PC-3 (cell line): ENCODE measurements at regions not wholly inside any gene's neighbourhood (a gene's known extent, or its start where the extent isn't known, plus 50 kb on each side); places are given as distances from the start of the nearest gene placed in this dataset.

ENCODE experiments used
- EZH2 ChIP-seq: fragments of 300-600 bp; sonication (generic); IDR thresholded peaks from one replicate; pipeline ENCODE4 v1.6.1; 2017; ENCODE audit warnings: antibody characterized with exemption, mild to moderate bottlenecking, low read length; ENCODE audit not compliant: unreplicated experiment
- TF ChIP-seq, protein P1 (sequence below): fragments of 300-600 bp; sonication (generic); conservative IDR thresholded peaks from 2 replicates; pipeline ENCODE4 v1.5.1; 2017; ENCODE audit warnings: antibody characterized with exemption, low read depth, mild to moderate bottlenecking, low read length

DNA sequence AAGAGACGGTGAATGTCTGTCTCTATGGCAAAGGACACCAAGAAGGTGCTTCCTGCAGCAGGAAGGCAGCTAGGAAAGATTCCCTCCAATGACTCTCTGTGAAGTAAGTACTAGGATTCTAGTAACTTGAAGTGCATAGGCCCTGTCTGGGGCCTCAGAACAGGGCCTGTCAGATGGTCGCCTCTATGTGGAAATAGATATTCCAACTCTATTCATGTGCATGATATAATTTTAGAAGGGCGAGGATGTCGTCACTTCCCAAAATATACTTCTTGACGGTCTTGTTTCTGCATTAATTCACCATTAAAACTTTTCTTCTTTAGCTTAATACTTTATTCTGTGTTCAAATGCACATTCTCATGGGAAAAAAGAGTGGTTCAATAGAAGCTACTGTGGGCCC is 167.0 kb downstream of the TLE3 start:
- TF ChIP-seq, protein P1, sequence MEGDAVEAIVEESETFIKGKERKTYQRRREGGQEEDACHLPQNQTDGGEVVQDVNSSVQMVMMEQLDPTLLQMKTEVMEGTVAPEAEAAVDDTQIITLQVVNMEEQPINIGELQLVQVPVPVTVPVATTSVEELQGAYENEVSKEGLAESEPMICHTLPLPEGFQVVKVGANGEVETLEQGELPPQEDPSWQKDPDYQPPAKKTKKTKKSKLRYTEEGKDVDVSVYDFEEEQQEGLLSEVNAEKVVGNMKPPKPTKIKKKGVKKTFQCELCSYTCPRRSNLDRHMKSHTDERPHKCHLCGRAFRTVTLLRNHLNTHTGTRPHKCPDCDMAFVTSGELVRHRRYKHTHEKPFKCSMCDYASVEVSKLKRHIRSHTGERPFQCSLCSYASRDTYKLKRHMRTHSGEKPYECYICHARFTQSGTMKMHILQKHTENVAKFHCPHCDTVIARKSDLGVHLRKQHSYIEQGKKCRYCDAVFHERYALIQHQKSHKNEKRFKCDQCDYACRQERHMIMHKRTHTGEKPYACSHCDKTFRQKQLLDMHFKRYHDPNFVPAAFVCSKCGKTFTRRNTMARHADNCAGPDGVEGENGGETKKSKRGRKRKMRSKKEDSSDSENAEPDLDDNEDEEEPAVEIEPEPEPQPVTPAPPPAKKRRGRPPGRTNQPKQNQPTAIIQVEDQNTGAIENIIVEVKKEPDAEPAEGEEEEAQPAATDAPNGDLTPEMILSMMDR, result no peak
- TF ChIP-seq EZH2, result no peak
